Esophagus muscularis mucosa (tissue), 4 donors: ENCODE measurements at regions not wholly inside any gene's neighbourhood (a gene's known extent, or its start where the extent isn't known, plus 50 kb on each side); places are given as distances from the start of the nearest gene placed in this dataset.

ENCODE experiments used
- DNase-seq: peaks from one replicate; pipeline ENCODE4 v3.0.0-alpha.2; 2017; ENCODE audit errors: extremely low spot score
- H3K27ac ChIP-seq, 4 donors: fragments of 200-600 bp; sonication (generic); replicated peaks in 1 of 4; 1 replicate in 3 of 4; 2 replicates in 1 of 4; pipeline ENCODE4 v1.5.1; 2016 to 2019; ENCODE audit warnings: mild to moderate bottlenecking in 1 of 4
- H3K27me3 ChIP-seq, 4 donors: fragments of 200-600 bp; sonication (generic); one replicate each; pipeline versions ENCODE4 v1.5.1 to v1.6.0; 2016 to 2019
- H3K36me3 ChIP-seq, 4 donors: fragments of 200-600 bp; sonication (generic); one replicate each; pipeline ENCODE4 v1.5.1; 2016 to 2019
- H3K4me1 ChIP-seq, 4 donors: fragments of 200-600 bp; sonication (generic); one replicate each; pipeline ENCODE4 v1.5.1; 2016 to 2019
- H3K4me3 ChIP-seq, 4 donors: fragments of 200-600 bp; sonication (generic); 1 replicate in 2 of 4; 2 replicates in 2 of 4; pipeline ENCODE4 v1.5.1; 2016 to 2019; ENCODE audit warnings: mild to moderate bottlenecking in 4 of 4, moderate library complexity in 1 of 4
- H3K9me3 ChIP-seq, 4 donors: fragments of 200-600 bp; sonication (generic); 1 replicate in 3 of 4; 2 replicates in 1 of 4; pipeline ENCODE4 v1.5.1; 2016 to 2019
- EP300 ChIP-seq: sonication (generic); formaldehyde crosslinking; IDR thresholded peaks from one replicate; pipeline ENCODE4 v1.6.1; 2017; ENCODE audit warnings: antibody characterized with exemption
- POLR2A ChIP-seq: fragments of 450-650 bp; IDR thresholded peaks from one replicate; pipeline ENCODE4 v1.6.1; 2017; ENCODE audit warnings: antibody characterized with exemption, moderate library complexity, mild to moderate bottlenecking, low read depth
- POLR2AphosphoS5 ChIP-seq, 2 donors: sonication (generic); formaldehyde crosslinking; IDR thresholded peaks; one replicate each; pipeline ENCODE4 v1.6.1; 2017; ENCODE audit warnings: antibody characterized with exemption in 2 of 2
- WGBS: methylation state at CpG from one replicate; pipeline ENCODE4 v1.1.5; 2018; 5-methylcytosine and 5-hydroxymethylcytosine counted together
- intact Hi-C: fragments of 100-400 bp; cut with DNase I; formaldehyde crosslinking; loops from one replicate; pipeline ENCODE4 v1.15.1; 2023
- TF ChIP-seq, protein P1 (sequence below), 3 experiments: fragments of 200-600 bp in 2 of 3; fragments of 450-650 bp in 1 of 3; sonication (generic) in 2 of 3; IDR thresholded peaks; one replicate each; pipeline ENCODE4 v1.5.1; 2017 to 2019; ENCODE audit warnings: antibody characterized with exemption in 3 of 3, mild to moderate bottlenecking in 2 of 3, moderate library complexity in 1 of 3

DNA sequence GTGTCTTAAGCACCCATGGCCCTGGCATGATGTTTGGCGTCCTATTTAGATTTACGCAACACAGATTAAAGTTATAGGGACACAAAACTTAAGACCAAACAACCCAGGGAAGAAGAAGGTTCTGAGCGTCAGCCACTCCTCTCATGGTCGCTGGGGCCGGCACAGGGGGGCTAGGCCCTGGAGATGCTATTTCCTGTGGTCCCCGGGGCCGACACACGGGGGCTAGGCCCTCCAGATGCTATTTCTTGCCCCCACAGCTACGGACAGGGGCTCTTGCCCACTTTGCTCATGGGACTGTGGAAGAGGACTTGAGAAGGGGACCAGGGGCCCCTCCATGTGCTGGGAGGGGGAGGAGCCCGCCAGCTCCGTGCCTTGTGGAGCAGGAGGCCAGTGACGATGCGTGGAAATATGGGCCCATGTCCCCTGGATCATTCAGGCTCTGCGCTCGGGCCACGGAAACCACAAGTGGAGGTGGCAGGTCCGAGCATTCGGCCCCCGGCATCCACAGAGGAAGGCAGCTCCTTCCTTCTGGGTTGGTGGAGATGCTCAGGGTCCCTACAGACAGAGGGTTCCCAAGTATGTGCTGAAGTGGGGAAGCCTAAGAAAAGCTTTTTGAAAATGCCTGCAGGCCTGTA is 711.1 kb downstream of the BRD1 start:
- intact Hi-C loops, result no loop called here
- DNase-seq, result no peak
- Histone ChIP-seq H3K27ac (no peak overlapping the region), H3K9me3 (no peaks in the 10 kb centered on the region), H3K36me3 (no peaks in the 10 kb centered on the region), H3K4me1 (no peaks in the 10 kb centered on the region), H3K27me3 (peaks cover 0 to 20% (median 0%) of the 10 kb centered on the region in 4 donors), H3K4me3 (no peak overlapping the region)
- TF ChIP-seq, protein P1, sequence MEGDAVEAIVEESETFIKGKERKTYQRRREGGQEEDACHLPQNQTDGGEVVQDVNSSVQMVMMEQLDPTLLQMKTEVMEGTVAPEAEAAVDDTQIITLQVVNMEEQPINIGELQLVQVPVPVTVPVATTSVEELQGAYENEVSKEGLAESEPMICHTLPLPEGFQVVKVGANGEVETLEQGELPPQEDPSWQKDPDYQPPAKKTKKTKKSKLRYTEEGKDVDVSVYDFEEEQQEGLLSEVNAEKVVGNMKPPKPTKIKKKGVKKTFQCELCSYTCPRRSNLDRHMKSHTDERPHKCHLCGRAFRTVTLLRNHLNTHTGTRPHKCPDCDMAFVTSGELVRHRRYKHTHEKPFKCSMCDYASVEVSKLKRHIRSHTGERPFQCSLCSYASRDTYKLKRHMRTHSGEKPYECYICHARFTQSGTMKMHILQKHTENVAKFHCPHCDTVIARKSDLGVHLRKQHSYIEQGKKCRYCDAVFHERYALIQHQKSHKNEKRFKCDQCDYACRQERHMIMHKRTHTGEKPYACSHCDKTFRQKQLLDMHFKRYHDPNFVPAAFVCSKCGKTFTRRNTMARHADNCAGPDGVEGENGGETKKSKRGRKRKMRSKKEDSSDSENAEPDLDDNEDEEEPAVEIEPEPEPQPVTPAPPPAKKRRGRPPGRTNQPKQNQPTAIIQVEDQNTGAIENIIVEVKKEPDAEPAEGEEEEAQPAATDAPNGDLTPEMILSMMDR (IDR thresholded peaks at IDR 0.05), result no peak
- TF ChIP-seq EP300 (no peak), POLR2A (no peak), POLR2AphosphoS5 (IDR thresholded peaks at IDR 0.05) (no peak)
- WGBS, result 83% methylated on average over 19 of the region's 19 CpGs

DNA sequence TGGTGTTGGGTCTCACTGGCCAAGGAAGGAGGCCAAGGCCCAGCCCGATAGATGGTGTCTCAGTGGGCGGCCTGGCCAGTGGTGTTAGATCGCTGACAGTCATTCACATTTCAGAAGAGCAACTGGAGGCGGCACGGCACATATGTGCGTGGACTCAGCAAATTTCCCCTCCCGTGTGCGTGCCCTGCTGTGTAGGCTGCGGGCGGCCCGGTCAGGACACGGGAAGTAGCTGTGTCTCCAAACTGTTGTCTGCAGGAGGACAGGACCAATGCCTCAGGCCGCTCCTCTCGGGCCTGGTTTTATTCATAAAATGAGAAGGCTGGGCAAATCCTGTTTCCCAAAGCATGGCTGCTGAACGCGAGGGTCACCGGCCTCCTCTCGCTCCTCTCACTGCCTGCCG is 711.7 kb downstream of the BRD1 start:
- TF ChIP-seq, protein P1 (IDR thresholded peaks at IDR 0.05), result no peak
- no peak for TF ChIP-seq EP300
- no peak for TF ChIP-seq POLR2AphosphoS5 (IDR thresholded peaks at IDR 0.05)
- TF ChIP-seq POLR2A, result no peak
- H3K27ac ChIP-seq, result no peak overlapping the region
- 86% methylated on average over 16 of the region's 19 CpGs for WGBS
- H3K4me1 ChIP-seq, result no peaks in the 10 kb centered on the region
- no peak for DNase-seq
- intact Hi-C loops, result no loop called here
- H3K9me3 ChIP-seq, result no peaks in the 10 kb centered on the region
- H3K4me3 ChIP-seq, result no peak overlapping the region
- peaks cover 0 to 23% (median 0%) of the 10 kb centered on the region in 4 donors for H3K27me3 ChIP-seq
- H3K36me3 ChIP-seq, result no peaks in the 10 kb centered on the region

DNA sequence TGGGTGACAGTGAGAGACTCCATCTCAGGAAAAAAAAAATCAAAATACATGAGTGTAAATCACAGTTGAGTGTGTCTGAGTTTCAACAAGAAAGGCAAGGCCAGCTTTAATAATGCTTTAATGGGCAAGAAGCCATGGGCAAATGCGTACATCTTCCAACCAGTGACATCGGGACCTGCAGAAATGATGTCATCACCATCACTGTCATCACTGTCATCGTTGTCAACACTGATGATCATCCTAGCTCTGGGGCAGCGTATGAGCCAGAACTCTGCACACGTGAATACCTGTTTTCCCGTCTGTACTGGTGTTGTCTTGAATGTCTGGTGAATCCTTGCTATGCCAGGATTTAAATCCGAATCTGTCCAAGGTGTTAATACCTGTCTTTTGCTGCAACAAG is 712.5 kb downstream of the BRD1 start:
- intact Hi-C loops, result no loop called here
- WGBS, result 88% methylated on average over 7 of the region's 7 CpGs
- Histone ChIP-seq H3K4me3 (no peak overlapping the region), H3K27ac (no peak overlapping the region), H3K36me3 (no peaks in the 10 kb centered on the region), H3K4me1 (no peaks in the 10 kb centered on the region), H3K27me3 (peaks cover 0 to 31% (median 0%) of the 10 kb centered on the region in 4 donors), H3K9me3 (no peaks in the 10 kb centered on the region)
- no peak for DNase-seq
- no peak for TF ChIP-seq POLR2A
- no peak for TF ChIP-seq POLR2AphosphoS5 (IDR thresholded peaks at IDR 0.05)
- TF ChIP-seq, protein P1 (IDR thresholded peaks at IDR 0.05), result no peak
- TF ChIP-seq EP300, result no peak

DNA sequence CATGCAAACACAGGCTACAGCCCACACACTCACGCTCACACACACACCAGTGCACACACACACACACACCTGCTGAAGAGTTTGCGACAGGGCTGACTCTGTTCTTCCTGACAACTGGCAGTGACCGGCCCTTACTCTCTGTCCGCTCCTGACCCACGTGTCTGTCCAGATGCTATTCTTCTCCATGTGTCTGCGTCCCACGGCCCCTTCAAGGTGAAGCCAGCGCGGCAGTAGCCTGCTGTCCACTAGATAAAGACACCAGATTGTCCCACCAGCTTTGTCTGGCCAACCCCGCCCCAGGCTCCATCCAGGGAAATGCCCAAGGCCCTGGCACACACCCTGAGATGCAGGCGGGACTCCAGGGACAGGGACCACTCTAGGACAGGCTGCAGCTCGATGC is 713.9 kb downstream of the BRD1 start:
- no peak for TF ChIP-seq EP300
- no peak for TF ChIP-seq POLR2AphosphoS5 (IDR thresholded peaks at IDR 0.05)
- no peak for TF ChIP-seq POLR2A
- TF ChIP-seq, protein P1 (IDR thresholded peaks at IDR 0.05), result no peak
- Histone ChIP-seq H3K4me1 (no peaks in the 10 kb centered on the region), H3K36me3 (no peaks in the 10 kb centered on the region), H3K4me3 (no peak overlapping the region), H3K9me3 (no peaks in the 10 kb centered on the region), H3K27me3 (peaks cover 0 to 46% (median 0%) of the 10 kb centered on the region in 4 donors), H3K27ac (no peak overlapping the region)
- intact Hi-C loops, result no loop called here
- 84% methylated on average over 12 of the region's 12 CpGs for WGBS
- DNase-seq, result no peak
